ENCODE measurements at regions not wholly inside any gene's neighbourhood (a gene's known extent, or its start where the extent isn't known, plus 50 kb on each side); places are given as distances from the start of the nearest gene placed in this dataset.

- Histone ChIP-seq H3K27me3 (ENCODE audit: control insufficient read depth in 1 of 2, insufficient read depth in 2 of 2, low read length in 2 of 2) (no peaks in the 10 kb centered on the region), H3K4me3 (ENCODE audit: low read depth in 1 of 2, low read length in 2 of 2) (no peak overlapping the region), H3K9ac (ENCODE audit: low read length) (no peak overlapping the region), H3K36me3 (ENCODE audit: insufficient read depth, low read length) (no peaks in the 10 kb centered on the region), H3K9me3 (ENCODE audit: low read length) (no peaks in the 10 kb centered on the region), H3K4me1 (ENCODE audit: insufficient read depth, low read length) (no peaks in the 10 kb centered on the region), H3K27ac (ENCODE audit: low read depth, low read length) (no peak overlapping the region)
Observed at GRCh38 chr3:8286749-8287148, 214.9 kb upstream of the LMCD1 start.

GRCh38 chr3:8290611-8291010 lies 211.0 kb upstream of the LMCD1 start:
- no peaks in the 10 kb centered on the region for H3K36me3 ChIP-seq (ENCODE audit: insufficient read depth, low read length)
- no peak overlapping the region for H3K9ac ChIP-seq (ENCODE audit: low read length)
- H3K27ac ChIP-seq (ENCODE audit: low read depth, low read length) = no peak overlapping the region
- H3K27me3 ChIP-seq (ENCODE audit: control insufficient read depth in 1 of 2, insufficient read depth in 2 of 2, low read length in 2 of 2) = no peaks in the 10 kb centered on the region
- no peaks in the 10 kb centered on the region for H3K9me3 ChIP-seq (ENCODE audit: low read length)
- H3K4me3 ChIP-seq (ENCODE audit: low read depth in 1 of 2, low read length in 2 of 2) = no peak overlapping the region
- no peaks in the 10 kb centered on the region for H3K4me1 ChIP-seq (ENCODE audit: insufficient read depth, low read length)

- Histone ChIP-seq H3K36me3 (ENCODE audit: insufficient read depth, low read length) (no peaks in the 10 kb centered on the region), H3K4me1 (ENCODE audit: insufficient read depth, low read length) (no peaks in the 10 kb centered on the region), H3K9ac (ENCODE audit: low read length) (no peak overlapping the region), H3K9me3 (ENCODE audit: low read length) (no peaks in the 10 kb centered on the region), H3K27me3 (ENCODE audit: control insufficient read depth in 1 of 2, insufficient read depth in 2 of 2, low read length in 2 of 2) (no peaks in the 10 kb centered on the region), H3K27ac (ENCODE audit: low read depth, low read length) (no peak overlapping the region), H3K4me3 (ENCODE audit: low read depth in 1 of 2, low read length in 2 of 2) (no peak overlapping the region)
Observed at GRCh38 chr3:8296461-8296860, 205.2 kb upstream of the LMCD1 start.

DNA sequence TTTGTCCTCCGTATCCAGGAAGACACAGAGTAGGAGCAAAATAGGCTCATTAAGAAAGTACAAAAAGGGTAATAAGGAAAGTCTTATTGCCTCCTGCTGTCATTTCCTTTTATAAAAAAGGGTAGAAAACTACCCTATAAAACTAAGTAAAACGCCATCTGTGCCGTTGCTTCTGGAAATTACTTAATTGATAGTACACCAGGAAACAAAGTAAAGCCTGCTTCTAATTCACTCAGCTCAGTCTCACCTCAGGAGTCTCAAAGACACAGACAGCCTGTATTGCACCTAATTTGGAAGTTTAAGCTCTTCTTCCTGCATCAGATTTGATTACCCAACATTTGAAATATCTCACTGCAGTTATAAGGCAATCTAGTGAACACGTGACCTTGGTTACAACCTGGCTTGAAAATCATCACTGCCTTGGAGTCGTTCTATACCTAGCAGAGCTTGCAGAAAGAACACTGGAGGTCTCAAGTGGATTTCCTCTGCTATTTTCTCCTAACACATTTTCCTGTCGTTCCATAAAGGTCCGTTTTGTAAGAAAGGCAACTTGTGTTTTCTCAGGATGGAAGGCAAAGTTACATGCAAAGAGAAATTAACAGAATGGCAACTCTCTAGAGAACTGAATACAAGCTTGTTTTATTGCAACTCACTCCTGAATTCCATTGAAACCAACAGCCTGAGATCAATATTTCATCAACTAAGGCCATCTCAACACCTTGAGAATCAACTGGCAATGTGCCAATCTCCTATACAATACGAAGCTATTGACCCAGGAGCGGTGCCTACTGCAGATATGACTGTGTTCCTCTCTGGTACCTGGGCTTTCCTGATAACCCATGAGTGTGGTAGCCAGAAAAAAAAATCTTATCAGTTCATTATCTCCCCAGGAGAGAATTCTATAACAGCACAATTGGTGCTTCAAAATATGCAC lies 203.3 kb upstream of the LMCD1 start:
- no peaks in the 10 kb centered on the region for H3K9me3 ChIP-seq (ENCODE audit: low read length)
- no peaks in the 10 kb centered on the region for H3K27me3 ChIP-seq (ENCODE audit: control insufficient read depth in 1 of 2, insufficient read depth in 2 of 2, low read length in 2 of 2)
- H3K36me3 ChIP-seq (ENCODE audit: insufficient read depth, low read length) = no peaks in the 10 kb centered on the region
- no peak overlapping the region for H3K9ac ChIP-seq (ENCODE audit: low read length)
- no peak overlapping the region for H3K27ac ChIP-seq (ENCODE audit: low read depth, low read length)
- H3K4me3 ChIP-seq (ENCODE audit: low read depth in 1 of 2, low read length in 2 of 2) = no peak overlapping the region
- no peaks in the 10 kb centered on the region for H3K4me1 ChIP-seq (ENCODE audit: insufficient read depth, low read length)

DNA sequence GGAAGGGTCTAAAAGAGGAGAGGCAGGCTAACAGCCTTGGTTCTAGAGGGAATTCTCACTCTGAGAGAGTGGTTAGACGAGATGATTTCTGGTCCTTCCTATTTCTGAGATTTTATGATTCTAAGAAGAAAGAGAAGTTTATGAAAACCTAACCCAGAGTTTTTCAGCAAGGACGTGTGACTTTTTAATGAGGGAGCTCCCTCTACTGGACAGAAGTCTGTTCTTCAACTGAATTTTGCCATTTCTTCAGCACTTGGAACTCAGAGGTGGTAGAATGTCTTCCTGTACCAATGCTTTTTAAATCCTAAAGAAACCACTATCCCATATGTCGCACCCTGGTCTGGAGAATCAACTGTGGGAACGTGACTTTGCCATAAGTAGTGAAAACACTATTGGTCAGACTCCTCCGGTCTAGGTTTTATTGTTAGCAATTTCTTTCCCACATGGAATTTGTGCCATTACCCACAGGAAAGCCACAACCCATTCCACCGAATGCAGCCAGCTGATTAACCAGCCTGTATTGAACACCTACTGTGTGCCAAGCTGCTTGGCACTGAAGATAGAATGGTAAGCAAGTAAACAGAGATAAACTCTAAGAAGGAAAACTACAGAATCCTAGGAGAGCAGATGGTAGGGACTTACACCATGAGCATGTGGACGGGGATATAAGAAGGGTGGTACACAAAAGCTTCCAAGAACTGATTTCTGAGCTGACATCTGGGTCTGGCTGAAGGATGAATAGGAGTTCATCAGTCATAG lies 199.5 kb upstream of the LMCD1 start:
- H3K27me3 ChIP-seq (ENCODE audit: control insufficient read depth in 1 of 2, insufficient read depth in 2 of 2, low read length in 2 of 2) = no peaks in the 10 kb centered on the region
- no peak overlapping the region for H3K4me3 ChIP-seq (ENCODE audit: low read depth in 1 of 2, low read length in 2 of 2)
- H3K9me3 ChIP-seq (ENCODE audit: low read length) = no peaks in the 10 kb centered on the region
- H3K4me1 ChIP-seq (ENCODE audit: insufficient read depth, low read length) = no peaks in the 10 kb centered on the region
- H3K9ac ChIP-seq (ENCODE audit: low read length) = no peak overlapping the region
- no peaks in the 10 kb centered on the region for H3K36me3 ChIP-seq (ENCODE audit: insufficient read depth, low read length)
- no peak overlapping the region for H3K27ac ChIP-seq (ENCODE audit: low read depth, low read length)

DNA sequence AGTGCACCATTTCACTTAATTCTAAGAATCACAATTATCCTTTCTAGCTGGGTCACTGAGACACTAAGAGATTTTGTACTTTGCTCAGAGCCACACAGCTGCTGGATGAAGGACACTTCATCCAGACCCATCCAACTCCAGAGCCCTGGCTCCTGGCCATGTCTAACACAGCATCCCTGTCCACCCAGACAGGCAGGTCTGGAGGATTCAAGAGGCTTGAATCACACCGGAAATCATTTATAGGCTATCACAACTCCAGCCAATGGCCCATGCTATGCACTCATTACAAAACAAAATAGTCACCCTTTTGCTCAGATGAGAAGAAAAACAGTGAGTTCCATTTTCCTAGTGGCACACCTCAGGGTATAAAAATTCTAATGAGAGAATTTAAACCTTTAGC lies 198.2 kb upstream of the LMCD1 start:
- Histone ChIP-seq H3K27ac (ENCODE audit: low read depth, low read length) (no peak overlapping the region), H3K9me3 (ENCODE audit: low read length) (no peaks in the 10 kb centered on the region), H3K27me3 (ENCODE audit: control insufficient read depth in 1 of 2, insufficient read depth in 2 of 2, low read length in 2 of 2) (no peaks in the 10 kb centered on the region), H3K4me3 (ENCODE audit: low read depth in 1 of 2, low read length in 2 of 2) (no peak overlapping the region), H3K4me1 (ENCODE audit: insufficient read depth, low read length) (no peaks in the 10 kb centered on the region), H3K36me3 (ENCODE audit: insufficient read depth, low read length) (no peaks in the 10 kb centered on the region), H3K9ac (ENCODE audit: low read length) (no peak overlapping the region)

DNA sequence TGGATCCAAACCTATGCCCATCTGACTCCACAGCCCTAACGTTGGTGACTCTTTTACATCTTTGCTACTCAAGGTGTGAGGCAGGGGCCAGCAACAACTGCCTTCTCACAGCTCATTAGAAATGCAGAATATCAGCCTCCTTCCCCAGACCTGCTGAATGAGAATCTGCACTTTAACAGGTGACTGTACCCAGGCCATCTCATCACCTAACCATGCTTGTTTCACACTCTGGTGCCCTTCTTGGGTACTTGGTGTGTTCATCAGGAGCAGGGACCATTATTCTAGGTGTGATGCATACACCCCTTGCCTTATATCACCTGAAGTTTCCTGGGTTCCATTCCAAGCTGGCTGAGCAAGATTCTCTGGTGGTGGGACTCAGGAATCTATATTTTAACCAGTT lies 196.3 kb upstream of the LMCD1 start:
- Histone ChIP-seq H3K9me3 (ENCODE audit: low read length) (no peaks in the 10 kb centered on the region), H3K4me1 (ENCODE audit: insufficient read depth, low read length) (no peaks in the 10 kb centered on the region), H3K4me3 (ENCODE audit: low read depth in 1 of 2, low read length in 2 of 2) (no peak overlapping the region), H3K36me3 (ENCODE audit: insufficient read depth, low read length) (no peaks in the 10 kb centered on the region), H3K9ac (ENCODE audit: low read length) (no peak overlapping the region), H3K27me3 (ENCODE audit: control insufficient read depth in 1 of 2, insufficient read depth in 2 of 2, low read length in 2 of 2) (no peaks in the 10 kb centered on the region), H3K27ac (ENCODE audit: low read depth, low read length) (no peak overlapping the region)

DNA sequence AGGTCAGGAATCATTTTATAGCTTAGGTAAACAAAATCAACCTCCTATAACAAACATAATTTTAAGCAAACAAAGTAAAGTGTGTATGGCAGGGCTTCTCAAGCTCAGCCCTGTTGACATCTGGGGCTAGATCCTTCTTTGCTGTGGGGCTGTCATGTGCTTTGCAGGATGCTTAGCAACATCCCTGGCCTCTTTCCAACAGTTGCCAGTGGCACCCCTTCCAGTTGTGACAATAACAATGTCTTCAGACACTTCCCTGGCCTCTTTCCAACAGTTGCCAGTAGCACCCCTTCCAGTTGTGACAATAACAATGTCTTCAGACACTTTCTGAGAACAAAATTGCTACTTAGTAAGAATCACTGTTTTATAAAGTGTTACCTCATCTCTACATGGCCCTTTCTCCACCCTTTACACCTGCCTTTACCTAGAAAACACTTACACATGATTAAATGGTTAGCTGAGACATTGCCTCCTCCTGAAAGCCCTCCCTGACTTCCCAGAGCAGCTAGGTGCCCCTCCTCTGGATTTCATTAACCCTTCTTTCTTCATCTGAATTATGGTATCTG lies 194.0 kb upstream of the LMCD1 start:
- Histone ChIP-seq H3K27ac (ENCODE audit: low read depth, low read length) (no peak overlapping the region), H3K9ac (ENCODE audit: low read length) (no peak overlapping the region), H3K4me3 (ENCODE audit: low read depth in 1 of 2, low read length in 2 of 2) (no peak overlapping the region), H3K4me1 (ENCODE audit: insufficient read depth, low read length) (no peaks in the 10 kb centered on the region), H3K36me3 (ENCODE audit: insufficient read depth, low read length) (no peaks in the 10 kb centered on the region), H3K9me3 (ENCODE audit: low read length) (no peaks in the 10 kb centered on the region), H3K27me3 (ENCODE audit: control insufficient read depth in 1 of 2, insufficient read depth in 2 of 2, low read length in 2 of 2) (no peaks in the 10 kb centered on the region)

DNA sequence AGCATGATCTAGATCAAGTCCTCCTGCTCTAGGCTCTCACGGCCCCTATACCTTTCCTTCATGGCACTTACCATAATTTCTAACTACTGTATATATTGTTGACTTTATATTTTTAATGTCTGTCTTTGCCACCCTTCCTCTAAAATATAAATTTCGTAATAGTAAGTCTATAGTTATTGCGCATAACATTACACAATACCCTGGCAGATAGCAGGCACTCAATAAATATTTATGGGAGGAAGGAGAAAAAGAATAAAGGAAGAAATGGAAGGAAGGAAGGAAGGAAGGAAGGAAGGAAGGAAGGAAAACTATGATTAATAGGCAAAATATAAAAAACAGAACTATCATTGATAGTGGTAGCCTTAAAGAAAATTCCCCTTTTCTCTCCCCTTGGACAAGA lies 190.3 kb upstream of the LMCD1 start:
- no peaks in the 10 kb centered on the region for H3K4me1 ChIP-seq (ENCODE audit: insufficient read depth, low read length)
- H3K27ac ChIP-seq (ENCODE audit: low read depth, low read length) = no peak overlapping the region
- no peaks in the 10 kb centered on the region for H3K9me3 ChIP-seq (ENCODE audit: low read length)
- no peaks in the 10 kb centered on the region for H3K36me3 ChIP-seq (ENCODE audit: insufficient read depth, low read length)
- no peaks in the 10 kb centered on the region for H3K27me3 ChIP-seq (ENCODE audit: control insufficient read depth in 1 of 2, insufficient read depth in 2 of 2, low read length in 2 of 2)
- no peak overlapping the region for H3K9ac ChIP-seq (ENCODE audit: low read length)
- H3K4me3 ChIP-seq (ENCODE audit: low read depth in 1 of 2, low read length in 2 of 2) = no peak overlapping the region

GRCh38 chr3:8312685-8313084 lies 188.9 kb upstream of the LMCD1 start:
- Histone ChIP-seq H3K9ac (ENCODE audit: low read length) (no peak overlapping the region), H3K27me3 (ENCODE audit: control insufficient read depth in 1 of 2, insufficient read depth in 2 of 2, low read length in 2 of 2) (no peaks in the 10 kb centered on the region)

GRCh38 chr3:8313560-8314267 lies 187.9 kb upstream of the LMCD1 start:
- Histone ChIP-seq H3K27me3 (ENCODE audit: control insufficient read depth in 1 of 2, insufficient read depth in 2 of 2, low read length in 2 of 2) (no peaks in the 10 kb centered on the region), H3K4me3 (ENCODE audit: low read depth in 1 of 2, low read length in 2 of 2) (no peak overlapping the region), H3K27ac (ENCODE audit: low read depth, low read length) (no peak overlapping the region), H3K9ac (ENCODE audit: low read length) (no peak overlapping the region), H3K36me3 (ENCODE audit: insufficient read depth, low read length) (no peaks in the 10 kb centered on the region), H3K9me3 (ENCODE audit: low read length) (no peaks in the 10 kb centered on the region), H3K4me1 (ENCODE audit: insufficient read depth, low read length) (no peaks in the 10 kb centered on the region)

More at GRCh38 chr3:8312685-8313084, 188.9 kb upstream of the LMCD1 start:
- Histone ChIP-seq H3K4me3 (ENCODE audit: low read depth in 1 of 2, low read length in 2 of 2) (no peak overlapping the region), H3K36me3 (ENCODE audit: insufficient read depth, low read length) (no peaks in the 10 kb centered on the region), H3K4me1 (ENCODE audit: insufficient read depth, low read length) (no peaks in the 10 kb centered on the region), H3K9me3 (ENCODE audit: low read length) (no peaks in the 10 kb centered on the region), H3K27ac (ENCODE audit: low read depth, low read length) (no peak overlapping the region)
